Activated T-cell treated with anti-CD3 and anti-CD28 coated beads for 4 hours (primary cell): ENCODE measurements at regions not wholly inside any gene's neighbourhood (a gene's known extent, or its start where the extent isn't known, plus 50 kb on each side); places are given as distances from the start of the nearest gene placed in this dataset.

Source experiments
- DNase-seq: peaks from one replicate; pipeline ENCODE4 v3.0.0-alpha.2; 2020

DNA sequence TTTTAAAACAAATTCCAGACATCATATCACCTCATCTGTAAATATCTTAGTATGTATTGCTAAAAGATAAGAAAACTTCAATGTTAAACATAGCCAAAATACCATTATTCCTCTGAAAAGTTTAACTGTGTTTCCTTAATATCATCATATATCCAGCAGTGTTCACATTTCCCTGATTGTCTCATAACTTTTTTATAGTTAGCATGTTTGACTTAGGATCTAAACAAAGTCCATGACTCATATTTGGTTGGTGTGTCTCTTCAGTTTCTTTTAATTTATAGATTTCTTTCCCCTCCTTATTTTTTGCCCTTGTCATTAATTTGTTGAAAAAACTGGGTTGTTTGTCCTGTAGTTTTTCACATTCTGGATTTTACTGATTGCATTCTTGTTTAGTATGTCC lies 163.0 kb downstream of the RPS12 start:
- DNase-seq, result no peak

DNA sequence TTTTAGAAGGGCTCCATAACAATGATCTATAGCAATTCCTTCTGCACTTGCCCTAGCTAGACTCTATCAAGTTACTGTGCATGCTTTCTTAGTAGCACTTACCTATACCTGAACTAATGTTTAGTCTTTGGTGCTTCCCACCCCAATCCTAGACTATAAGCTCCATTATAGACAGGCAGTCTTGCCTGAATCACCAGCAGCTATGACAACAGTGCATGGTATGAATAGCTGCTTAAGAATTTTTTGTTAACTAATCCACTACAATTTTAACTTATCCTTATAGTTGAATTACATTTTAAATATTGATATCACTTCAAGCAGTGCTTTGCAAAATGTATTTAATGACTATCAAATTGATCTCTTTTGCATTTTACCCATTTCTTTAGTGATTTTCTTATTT lies 164.3 kb downstream of the RPS12 start:
- no peak for DNase-seq

DNA sequence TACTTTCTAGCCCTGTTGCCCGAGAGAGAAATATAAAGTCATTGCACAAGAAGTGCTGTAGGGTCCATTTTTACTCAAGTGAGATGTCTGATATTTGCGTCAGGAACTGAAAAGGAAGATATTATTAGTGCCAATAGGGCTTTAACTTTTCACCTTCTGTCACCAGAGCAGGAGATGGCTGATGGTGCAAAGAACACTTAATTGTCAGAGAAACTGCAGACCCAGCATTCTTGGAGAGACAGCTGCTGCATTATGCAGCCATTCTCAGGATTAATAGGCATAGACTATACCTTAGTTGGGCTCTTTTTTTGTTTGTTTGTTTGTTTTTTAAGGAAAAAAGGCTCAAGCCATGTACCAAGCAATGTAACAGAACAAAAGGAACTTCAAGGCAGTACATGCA lies 179.4 kb downstream of the RPS12 start:
- DNase-seq, result no peak

DNA sequence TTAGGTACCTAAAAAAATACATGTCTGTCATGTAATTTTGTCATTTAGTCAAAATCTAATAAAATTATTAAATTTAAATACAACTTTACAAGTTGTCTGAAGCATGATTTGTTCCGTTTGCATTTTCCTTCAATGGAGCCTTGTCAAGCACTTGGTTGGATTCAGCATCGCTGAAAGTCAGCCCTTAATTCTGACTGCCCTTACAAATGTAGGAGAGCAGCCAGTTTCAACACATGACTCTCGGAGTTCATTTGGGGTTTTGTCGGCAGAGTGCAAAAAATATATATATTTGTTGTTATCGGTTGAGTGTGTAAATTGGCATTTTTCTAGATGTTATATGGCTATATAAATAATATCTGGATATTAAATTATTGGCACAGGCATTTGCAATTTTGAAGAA lies 180.6 kb downstream of the RPS12 start:
- DNase-seq, result no peak

DNA sequence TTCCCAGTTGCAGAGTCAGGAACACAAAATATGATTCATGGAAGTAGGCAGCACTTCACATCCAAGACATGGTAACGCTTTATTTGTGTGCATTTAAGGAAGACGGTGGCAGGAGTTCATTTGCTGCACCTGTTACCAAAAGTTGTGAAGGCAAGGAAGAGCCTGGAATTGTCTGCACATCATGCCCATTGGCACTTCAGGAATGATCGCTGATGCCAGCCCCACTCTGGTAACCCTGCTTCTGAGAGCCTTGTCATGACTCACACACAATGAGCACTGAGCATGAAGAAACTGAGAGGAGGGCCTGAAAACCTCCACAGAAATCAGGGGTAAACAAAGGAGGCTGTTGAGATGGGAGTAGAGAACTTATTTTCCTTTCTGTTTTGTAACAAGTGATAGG lies 181.1 kb downstream of the RPS12 start:
- DNase-seq, result no peak

DNA sequence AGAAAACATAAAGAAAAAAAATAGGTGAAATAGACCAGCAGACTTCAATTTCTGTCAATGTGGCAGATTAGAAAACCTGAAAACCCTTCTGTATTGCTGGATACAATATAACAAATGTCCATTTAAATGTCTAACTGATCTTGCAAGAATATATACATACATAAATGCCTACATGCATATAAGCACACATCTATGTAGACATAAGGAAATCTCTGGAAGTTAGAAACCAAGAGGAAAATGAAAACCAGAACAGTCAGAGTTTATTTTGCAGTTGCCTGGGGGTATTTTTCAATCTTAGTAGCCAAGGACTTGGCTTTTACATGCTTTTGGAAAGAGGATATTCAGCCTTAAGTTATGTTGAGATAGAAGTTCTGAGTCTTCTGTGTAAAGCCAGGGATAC lies 184.0 kb downstream of the RPS12 start:
- DNase-seq, result no peak

DNA sequence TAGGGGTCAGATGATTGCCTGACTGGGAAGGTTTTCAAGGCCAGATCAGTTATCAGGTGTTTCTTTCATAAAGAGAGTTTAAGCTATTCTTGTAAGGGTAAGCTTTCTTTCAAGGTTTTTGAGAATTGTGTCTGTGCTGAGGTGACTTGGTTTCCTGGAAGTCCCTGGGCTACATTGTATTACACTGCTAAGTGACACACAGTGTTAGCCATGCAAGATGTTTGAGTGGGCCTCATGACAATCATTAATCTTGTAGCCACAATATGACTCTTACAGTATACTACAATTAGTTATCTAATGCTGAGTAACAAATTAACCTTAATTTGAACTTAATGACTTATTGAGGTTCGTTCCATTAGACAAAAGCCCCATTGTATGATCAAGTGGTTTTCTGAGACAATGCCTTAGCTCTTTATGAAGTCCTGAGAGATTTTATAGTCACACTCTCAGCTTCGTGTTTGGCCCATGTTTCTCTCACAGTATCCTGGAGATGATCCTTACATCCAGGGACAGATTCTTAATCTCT lies 186.7 kb downstream of the RPS12 start:
- DNase-seq, result no peak

DNA sequence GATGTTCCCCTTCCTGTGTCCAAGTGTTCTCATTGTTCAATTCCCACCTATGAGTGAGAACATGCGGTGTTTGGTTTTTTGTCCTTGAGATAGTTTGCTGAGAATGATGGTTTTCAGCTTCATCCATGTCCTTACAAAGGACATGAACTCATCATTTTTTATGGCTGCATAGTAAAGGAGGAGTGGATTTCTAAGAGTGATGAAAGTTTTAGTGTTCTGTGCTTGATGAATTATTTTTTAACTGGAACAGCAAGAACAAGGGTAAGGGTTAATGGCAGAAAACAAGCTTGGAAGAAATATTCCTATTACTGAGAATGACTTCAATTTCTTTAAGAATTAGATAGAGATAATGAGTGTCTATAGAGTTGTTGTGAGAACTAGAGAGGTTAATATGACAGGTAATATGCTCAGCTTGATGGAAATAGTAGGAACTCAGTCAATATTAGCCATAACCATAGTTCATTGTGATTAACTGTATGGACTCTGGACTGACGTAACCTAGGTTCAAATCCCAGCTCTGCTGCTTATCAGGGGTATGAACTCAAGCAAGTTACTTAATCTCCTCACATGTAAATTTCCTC lies 190.0 kb downstream of the RPS12 start:
- DNase-seq, result no peak

DNA sequence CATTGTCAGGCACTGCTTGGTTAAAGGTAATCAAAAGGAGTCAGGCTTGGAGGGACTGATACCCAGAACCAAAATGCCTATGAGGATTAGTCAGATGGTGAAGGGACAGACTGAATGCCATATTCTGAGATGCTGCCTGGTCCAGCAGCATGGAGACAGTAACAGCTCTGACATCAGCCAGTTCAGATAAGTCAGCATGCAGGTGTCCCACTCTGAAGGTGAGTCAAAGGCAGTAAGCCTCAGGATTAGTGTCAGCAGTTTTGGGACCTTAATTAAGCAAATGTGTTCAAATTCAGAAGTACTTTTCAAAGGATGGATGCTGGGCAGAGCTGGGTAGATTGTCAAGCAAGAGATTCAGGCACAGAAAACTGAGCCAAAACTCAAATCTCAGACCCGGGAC lies 198.4 kb downstream of the RPS12 start:
- DNase-seq, result no peak

DNA sequence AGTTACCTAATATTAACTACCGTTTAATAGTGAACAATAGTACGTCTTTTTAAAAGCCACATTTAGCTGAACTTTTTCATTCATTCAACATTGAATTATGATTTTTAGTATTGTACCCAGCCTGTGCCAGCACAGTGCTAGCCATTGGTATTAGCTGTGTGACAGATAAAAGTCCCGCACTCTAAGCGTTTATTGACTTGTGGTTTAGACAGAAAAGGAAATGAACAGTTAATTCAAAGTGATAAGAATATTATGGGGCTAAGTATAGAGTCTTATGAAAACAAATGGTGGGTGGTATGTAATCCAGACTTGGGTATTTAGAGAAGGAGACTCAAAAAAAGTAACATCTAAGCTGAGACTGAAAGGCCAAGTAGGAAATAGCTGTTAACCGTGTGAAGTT lies 202.3 kb downstream of the RPS12 start:
- DNase-seq, result no peak

DNA sequence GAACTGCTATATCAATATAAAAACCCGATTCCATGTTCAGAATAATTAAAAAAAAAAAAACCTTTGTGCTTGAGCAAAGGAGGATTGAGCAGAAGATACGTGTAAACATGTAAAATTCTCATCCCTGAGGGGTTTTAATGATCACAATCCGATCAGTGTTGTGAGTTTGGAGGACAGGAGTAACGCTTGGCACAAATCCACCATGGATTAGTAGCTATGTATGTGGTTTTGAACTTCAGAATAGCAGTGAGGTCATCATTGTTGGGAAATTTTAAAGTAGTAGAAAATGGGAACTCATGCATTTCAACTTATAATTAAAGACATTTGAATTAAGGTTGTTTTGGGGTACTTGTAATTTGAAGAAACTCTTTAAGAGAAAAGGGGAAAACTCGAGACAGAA lies 203.2 kb downstream of the RPS12 start:
- no peak for DNase-seq

DNA sequence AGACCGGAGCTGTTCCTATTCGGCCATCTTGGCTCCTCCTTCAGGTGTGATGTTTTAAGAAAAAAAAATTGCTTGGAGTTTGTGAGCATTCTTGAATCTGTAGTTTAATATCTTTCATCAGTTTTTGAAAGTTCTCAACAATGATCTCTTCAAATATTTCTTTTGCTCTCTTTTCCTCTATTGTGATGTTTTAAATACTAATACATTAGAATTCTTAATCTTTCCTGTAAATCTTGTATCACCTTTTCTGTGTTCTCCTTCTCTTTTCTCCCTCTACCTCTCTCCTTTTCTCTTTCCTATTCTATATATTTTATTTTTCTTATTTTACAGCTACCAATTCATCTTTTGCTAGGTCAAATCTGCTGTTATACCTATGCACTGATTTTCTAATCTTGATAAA lies 212.3 kb downstream of the RPS12 start:
- DNase-seq, result no peak

DNA sequence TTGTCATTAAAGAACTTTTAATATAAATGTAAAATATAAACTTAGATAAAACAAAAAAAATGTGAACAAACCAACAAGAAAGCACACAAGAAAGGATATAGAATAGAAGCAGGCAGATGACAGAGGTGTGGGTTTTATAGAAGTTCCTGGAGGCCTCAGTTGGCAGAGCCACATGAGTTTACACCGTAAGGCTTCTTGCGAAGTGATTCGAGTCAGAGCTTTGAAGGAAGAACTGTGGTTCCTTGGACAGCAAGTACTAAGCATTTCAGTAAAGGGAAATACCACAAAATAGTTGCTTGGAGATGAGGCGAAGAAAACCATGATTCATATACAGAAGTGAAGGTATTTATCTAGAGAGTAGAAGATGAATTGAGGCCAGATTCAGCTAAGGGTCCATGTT lies 207.9 kb upstream of the EYA4 start:
- no peak for DNase-seq

DNA sequence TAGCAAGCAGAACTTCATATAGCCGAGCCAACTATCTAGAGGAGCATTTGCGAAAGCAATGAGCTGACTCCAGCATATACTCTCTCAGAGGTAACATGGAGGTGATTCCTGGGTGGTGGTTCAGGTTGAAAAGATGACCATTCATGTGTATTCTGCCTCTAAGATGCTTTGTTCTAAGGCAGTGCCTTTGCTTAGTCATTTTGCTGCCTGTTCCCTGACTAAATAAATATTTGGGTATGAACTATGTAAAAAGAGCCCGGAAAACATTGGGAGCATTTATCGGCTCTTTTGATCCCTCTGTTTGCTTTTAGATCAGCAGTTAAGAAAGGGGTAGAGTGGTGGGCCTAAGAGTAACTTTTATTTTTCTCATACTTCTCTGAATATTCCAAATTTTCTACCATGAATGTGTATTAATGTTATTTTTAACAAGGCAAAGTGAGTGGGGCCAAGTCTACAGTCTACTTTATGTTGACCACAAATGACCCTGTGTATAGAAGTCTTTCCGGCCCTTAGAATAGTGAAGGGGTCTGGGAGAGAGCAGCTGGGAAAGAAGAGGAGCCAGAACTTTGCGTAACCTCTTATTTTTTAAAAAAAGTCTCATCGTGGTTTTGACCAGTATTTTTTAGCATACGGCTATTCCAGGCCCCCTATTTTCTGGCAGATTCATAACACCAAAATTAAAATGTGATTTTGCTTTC lies 206.5 kb upstream of the EYA4 start:
- no peak for DNase-seq

DNA sequence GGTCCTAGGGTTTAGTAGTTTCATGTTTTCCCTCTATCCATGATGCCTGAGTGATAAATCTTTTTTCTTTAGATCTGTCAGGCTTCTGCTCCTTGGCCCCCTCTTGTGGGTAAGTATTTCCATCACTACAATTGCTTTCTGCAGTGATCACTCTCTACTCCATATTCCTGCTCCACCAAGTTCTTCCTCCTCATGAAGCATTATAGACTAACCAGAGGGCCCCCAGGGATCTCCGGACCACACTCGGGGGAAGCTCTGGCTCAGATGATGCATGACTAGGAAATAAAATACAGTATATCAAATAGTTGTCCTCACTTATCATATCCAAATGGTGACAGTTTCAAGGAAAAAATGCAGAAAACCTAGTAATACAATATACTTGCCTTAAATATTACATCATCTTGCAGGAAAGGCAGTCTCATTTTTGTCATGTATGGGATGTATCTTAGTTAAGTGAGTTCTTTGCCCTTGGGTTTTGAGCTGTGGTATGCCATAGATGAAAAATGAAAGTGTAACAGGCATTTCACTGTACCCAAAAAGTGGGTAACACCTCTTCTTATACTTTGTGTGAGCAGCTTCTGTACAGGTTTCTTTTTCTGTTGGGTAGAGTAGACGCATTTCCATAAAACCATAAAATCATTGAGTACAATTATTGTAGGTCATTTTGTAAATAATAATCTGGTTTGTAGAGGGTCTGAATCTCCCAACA lies 200.9 kb upstream of the EYA4 start:
- no peak for DNase-seq

DNA sequence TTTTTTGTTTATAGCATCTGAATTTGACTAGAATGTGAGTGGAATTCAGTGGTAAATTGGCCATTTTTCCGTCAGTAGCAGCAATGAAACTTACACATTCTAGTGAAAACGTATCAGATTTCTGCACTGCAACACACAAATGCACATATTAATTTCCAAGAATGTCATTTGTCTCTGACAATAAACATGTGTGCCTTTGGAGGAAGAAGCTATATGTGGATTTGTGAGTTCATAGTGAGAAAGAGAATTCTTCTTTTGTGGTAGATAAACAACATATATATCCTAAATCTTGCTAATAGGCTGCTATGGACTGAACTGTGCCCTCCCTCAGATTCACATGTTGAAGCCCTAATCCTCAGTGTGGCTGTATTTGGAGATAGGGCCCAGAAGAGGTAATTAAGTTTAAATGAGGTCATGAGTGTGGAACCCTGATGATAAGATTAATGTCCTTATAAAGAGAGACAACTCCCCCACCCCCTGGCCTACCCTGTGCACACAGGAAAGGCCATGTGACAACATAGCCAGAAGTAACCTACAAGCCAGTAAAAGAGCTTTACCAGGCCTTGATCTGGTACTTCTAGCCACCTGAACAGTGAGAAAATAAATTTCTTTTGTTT lies 200.2 kb upstream of the EYA4 start:
- DNase-seq, result no peak

DNA sequence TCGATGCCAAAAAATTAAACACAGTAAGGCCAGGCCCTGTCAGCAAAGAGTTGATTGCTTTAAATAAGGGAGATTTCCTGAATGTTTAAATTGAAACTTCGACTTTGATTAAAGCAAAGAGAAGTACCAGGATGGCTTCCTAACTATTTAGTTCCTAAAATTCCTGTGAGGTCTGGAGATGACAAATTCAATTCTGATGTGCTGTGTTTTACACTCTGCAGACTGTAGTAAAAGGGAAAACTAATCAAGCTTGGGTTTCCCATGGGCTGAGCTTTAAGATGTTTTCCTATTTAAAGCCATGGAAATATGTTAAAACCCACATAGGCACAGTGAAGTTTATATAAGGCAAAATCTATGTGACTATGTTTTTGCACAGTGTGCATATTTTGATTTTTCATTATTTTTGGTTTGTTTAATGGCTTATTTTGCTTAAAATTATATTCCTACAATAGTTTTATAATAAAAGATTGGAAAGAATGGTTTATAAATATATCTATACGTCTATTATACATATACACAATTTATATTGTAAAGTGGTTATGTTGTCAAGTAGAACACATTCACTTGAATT lies 198.5 kb upstream of the EYA4 start:
- no peak for DNase-seq

DNA sequence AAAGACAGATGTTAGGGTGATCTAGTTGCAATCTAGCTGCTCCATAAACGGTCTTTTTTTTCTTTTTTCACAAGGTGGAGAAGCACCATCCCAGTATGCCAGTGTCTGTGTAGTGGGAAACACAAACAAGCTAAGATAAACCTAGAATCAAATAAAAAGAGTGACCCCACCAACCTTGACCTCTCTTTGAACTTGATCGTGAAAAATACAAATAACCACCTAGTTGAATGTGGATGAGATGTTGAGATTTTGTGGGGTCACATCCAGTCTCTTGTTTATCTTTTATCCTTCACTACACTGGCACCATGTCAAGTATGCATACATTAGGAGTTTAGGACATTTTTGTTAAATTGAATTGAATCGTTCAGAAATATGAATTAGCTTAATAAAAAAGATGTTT lies 194.6 kb upstream of the EYA4 start:
- DNase-seq, result no peak

DNA sequence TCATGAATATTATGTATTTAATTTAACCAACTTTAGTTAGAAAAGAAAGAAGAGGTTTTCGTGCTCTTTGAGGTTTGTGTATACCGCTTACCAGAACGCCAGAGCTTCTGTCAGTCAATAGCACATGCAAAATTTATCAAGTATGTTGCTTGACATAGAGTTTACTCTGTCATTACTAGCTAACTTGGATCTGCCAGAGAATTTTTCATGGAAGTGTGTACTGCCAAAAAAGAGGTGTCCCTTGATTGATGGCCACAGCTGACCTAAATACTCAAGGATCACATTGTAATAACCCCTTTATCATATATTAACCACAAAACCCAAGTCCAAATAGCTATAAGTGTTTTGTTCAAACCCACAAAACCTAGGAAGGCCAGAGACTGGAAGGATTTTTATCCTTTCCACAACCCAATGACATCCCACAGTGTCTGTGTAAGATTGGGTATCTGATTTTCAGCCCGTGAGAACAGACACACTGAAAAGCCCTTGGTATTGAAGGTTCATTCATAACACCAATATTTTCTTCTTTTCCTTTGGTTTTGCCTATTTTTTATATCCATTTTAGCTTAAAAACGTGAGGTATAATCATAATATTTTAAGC lies 194.0 kb upstream of the EYA4 start:
- DNase-seq, result no peak

DNA sequence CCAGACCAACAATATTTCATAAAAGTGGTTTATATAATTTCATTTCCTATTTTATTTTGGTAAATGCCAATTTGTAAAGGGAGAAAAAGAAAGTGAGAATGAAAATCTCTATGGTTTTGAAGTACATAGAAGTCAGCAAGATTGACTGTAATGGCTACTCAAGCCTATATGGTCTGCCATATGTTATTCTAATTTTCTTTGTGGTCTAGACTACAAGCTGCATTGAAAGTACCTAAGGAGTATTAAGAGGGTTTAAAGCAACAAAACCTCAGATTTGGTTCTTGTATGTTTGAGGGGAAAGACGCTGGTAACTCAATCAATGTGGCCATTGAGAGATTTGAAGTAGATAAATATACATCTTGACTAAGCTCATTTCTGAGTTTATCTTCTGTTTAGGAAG lies 193.5 kb upstream of the EYA4 start:
- DNase-seq, result no peak

DNA sequence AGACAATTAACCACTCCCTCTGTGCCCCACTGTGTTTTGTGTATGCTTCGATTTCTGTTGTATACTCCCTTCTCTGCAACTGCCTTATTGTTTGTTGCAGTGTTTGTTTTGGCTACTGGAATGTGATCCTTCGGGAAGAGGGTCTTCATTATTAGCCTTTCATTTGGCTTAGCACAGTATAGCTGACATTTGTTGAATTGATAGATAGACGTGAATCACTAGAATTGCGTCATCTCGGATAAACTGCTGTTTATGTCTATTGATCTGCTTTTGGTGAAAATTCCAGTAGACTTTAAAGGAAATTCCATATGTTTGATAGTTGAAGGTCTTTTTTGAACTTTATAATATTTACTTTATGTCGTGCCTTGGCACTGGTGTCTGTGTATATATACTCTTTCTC lies 189.9 kb upstream of the EYA4 start:
- no peak for DNase-seq

DNA sequence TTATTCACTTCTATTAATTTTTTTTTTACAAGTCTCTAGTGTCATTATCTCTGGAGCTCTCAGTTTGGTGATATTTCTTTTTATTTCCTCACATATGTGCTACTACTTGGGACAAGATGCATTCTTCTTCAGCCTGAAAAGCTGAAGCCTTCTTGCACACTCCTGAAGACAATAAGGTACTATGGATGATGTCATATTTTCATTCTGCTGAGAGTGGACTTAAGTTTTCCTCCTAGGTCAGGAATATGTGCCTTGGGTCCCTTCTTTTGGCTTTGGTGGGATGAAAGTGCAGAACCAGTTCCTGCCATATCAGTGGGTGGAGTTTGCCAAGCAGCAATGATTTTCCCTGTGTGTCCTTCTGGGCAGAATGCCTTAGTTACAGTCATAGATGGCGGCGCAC lies 188.7 kb upstream of the EYA4 start:
- no peak for DNase-seq

DNA sequence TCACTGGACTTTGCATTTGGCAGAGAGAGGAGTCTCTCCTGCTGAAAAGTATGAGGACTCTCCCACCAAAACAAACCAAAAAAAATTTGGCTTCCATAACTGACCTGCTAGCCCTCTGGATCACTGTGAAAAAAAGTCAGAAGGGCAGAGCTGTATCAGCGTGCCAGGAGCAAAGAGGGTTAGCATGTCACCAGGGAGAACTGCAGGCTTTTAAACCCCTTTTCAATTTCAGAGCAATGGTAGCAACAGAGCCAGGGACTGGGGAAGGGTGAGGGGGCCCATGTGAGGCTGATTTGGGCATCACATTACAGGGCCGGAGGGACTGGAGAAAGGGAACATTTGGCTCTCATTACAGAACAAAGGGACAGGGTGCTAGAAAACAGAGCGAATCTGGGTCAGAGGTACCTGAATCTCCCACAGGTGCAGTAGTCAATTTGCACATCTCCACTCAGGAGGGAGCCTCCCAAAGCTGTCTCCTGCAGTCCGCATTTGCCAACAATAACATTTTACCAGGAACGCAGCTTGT lies 185.7 kb upstream of the EYA4 start:
- DNase-seq, result no peak
